Kidney (tissue), 13 donors: ENCODE measurements at regions not wholly inside any gene's neighbourhood (a gene's known extent, or its start where the extent isn't known, plus 50 kb on each side); places are given as distances from the start of the nearest gene placed in this dataset.
A peak's percentile ranks its signal among the peaks of the same experiment; 100 is the strongest.

Source experiments
- DNase-seq, 5 donors: peaks; one replicate each; pipeline ENCODE4 v3.0.0-alpha.2; 2013 to 2020
- FAIRE-seq: peaks from 2 replicates; lab custom pipeline; 2012; peaks lifted over from hg19 to GRCh38; lab: Jason Lieb, UNC
- H3K27ac ChIP-seq, 2 donors: one replicate each; pipeline ENCODE4 v1.7.0; 2013; ENCODE audit warnings: low read depth in 2 of 2, low read length in 2 of 2, inconsistent platforms in 1 of 2
- H3K27me3 ChIP-seq: one replicate; pipeline ENCODE4 v1.7.1; 2013; ENCODE audit warnings: low read length, inconsistent platforms; ENCODE audit not compliant: control insufficient read depth, insufficient read depth
- H3K36me3 ChIP-seq, 3 donors: one replicate each; pipeline versions ENCODE4 v1.7.0 to v1.7.1; 2013; ENCODE audit warnings: low read length in 3 of 3, control low read depth in 1 of 3, inconsistent platforms in 1 of 3; ENCODE audit not compliant: insufficient read depth in 3 of 3, control insufficient read depth in 2 of 3
- H3K4me1 ChIP-seq, 3 donors: one replicate each; pipeline versions ENCODE4 v1.7.0 to v1.7.1; 2013; ENCODE audit warnings: low read length in 3 of 3, inconsistent platforms in 1 of 3, low read depth in 1 of 3; ENCODE audit not compliant: control insufficient read depth in 2 of 3, insufficient read depth in 2 of 3
- H3K4me3 ChIP-seq, 3 donors: one replicate each; pipeline versions ENCODE4 v1.7.0 to v1.8.1; 2013; ENCODE audit warnings: low read length in 3 of 3, control low read depth in 1 of 3, inconsistent platforms in 1 of 3
- H3K9ac ChIP-seq, 3 donors: one replicate each; pipeline versions ENCODE4 v1.7.0 to v1.7.1; 2013; ENCODE audit warnings: low read length in 3 of 3, control low read depth in 1 of 3, inconsistent platforms in 1 of 3
- H3K9me3 ChIP-seq, 3 donors: one replicate each; pipeline versions ENCODE4 v1.7.0 to v1.7.1; 2013; ENCODE audit warnings: low read length in 3 of 3, control low read depth in 1 of 3, inconsistent platforms in 1 of 3; ENCODE audit not compliant: control insufficient read depth in 2 of 3, insufficient read depth in 1 of 3
- intact Hi-C: fragments of 100-400 bp; cut with DNase I; formaldehyde crosslinking; loops from one replicate; pipeline ENCODE4 v1.11.1; 2022
- TF ChIP-seq, protein P1 (sequence below): IDR thresholded peaks from 3 replicates; pipeline ENCODE4 v1.5.1; 2012; ENCODE audit warnings: mild to moderate bottlenecking, moderate library complexity, borderline replicate concordance; ENCODE audit not compliant: insufficient read depth; ENCODE audit errors: extremely low read depth
- donor health status: control.
- donor health status: control.
- donor health status: control.
- donor health status: control.
- donor health status: control.
- donor health status: DM: yes; HTN: yes; CAD: no.
- donor health status: Normal renal cell carcinoma (clear cell type).

DNA sequence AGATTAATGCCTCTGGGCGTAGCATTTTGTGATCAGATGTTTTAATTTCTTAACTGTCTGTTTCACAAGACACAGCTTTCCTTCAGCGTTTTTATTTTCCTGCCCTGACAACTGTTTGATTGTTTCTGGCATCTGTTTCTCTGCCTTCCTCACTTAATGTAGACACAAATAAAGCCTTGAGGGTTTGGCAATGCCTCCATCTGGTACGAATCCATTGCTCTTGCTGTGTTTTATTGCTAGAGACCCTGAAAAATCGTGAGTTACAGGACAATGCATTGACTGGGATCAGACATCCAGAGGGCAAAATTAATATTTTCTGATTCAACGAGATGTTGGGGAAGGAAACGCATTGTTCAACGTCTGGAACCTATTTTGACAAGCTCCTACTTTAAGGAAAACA is 363.5 kb downstream of the MRPL39 start:
- peak in 1 of 5 donors; percentile 2 for DNase-seq
- H3K27me3 ChIP-seq = no peaks in the 10 kb centered on the region
- TF ChIP-seq, protein P1, sequence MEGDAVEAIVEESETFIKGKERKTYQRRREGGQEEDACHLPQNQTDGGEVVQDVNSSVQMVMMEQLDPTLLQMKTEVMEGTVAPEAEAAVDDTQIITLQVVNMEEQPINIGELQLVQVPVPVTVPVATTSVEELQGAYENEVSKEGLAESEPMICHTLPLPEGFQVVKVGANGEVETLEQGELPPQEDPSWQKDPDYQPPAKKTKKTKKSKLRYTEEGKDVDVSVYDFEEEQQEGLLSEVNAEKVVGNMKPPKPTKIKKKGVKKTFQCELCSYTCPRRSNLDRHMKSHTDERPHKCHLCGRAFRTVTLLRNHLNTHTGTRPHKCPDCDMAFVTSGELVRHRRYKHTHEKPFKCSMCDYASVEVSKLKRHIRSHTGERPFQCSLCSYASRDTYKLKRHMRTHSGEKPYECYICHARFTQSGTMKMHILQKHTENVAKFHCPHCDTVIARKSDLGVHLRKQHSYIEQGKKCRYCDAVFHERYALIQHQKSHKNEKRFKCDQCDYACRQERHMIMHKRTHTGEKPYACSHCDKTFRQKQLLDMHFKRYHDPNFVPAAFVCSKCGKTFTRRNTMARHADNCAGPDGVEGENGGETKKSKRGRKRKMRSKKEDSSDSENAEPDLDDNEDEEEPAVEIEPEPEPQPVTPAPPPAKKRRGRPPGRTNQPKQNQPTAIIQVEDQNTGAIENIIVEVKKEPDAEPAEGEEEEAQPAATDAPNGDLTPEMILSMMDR = no peak
- no peak overlapping the region for H3K9ac ChIP-seq
- no peaks in the 10 kb centered on the region for H3K9me3 ChIP-seq
- no peaks in the 10 kb centered on the region for H3K4me1 ChIP-seq
- FAIRE-seq = no peak
- H3K36me3 ChIP-seq = no peaks in the 10 kb centered on the region
- H3K4me3 ChIP-seq = no peak overlapping the region
- intact Hi-C loops = no loop called here
- H3K27ac ChIP-seq = no peak overlapping the region

DNA sequence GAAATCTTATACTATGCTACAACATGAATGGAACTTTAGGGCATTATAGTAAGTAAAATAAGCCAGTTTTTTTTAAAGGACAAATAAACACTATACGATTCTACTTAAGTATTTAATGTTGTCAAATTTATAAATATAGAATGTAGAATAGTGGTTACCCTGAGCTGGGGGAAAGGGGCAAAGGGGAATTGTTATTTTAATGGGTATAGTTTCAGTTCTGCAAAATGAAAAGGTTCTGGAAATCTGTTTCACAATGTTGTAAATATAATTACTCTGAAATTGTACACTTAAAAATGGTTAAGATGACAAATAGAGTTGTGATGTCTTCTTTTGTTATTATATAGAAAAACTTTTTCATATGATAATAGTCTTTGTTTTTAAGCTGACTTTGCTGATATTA is 366.3 kb downstream of the MRPL39 start:
- Histone ChIP-seq H3K4me3 (no peak overlapping the region), H3K27me3 (no peaks in the 10 kb centered on the region), H3K36me3 (no peaks in the 10 kb centered on the region), H3K4me1 (no peaks in the 10 kb centered on the region), H3K9ac (no peak overlapping the region), H3K27ac (no peak overlapping the region), H3K9me3 (no peaks in the 10 kb centered on the region)
- FAIRE-seq = no peak
- TF ChIP-seq, protein P1 = no peak
- no peak for DNase-seq
- intact Hi-C loops = no loop called here

DNA sequence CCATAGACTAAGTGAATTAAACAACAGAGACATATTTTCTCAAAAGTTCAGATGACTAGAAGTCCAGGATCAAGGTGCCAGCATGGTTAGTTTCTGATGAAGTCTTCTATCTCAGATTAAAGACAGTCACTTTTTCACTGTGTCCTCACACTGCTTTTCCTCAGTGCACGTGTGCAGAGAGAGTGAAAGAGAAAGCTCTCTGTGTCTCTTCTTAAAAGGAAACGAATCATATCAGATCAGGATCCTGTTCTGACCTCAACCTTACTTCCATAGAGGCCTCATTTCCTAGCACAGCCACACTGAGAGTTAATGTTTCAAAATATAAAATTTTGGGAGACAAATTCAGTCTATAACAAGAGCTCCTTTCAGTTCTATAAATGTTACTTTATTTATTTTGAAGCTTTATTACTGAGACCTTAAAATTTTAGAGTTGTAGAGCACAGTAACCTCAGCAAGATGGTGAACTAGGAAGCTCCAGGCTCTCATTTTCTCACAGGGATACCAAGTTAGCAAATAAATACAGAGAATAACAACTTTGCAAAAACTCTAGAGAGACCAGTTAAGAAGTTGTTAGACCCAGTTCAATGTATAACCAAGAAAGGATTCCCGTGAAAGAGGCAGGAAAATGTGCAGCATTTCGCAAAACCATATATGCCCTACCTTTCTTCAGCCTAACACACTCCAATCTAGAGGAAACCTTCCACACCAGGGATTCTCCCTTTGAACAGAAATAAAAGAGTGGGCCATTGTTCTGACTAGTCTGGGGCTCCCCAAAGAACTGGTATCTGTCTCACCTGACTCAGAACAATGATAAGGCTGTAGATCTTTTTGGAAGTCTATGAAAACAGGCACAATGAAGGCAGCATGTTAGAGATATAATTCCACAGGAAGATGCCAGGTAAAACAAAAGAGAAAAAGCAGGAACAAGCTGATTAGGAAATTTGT is 372.2 kb downstream of the MRPL39 start:
- Histone ChIP-seq H3K9me3 (no peaks in the 10 kb centered on the region), H3K36me3 (no peaks in the 10 kb centered on the region)
- no peak for FAIRE-seq

More for the DNA sequence above, 372.2 kb downstream of the MRPL39 start:
- TF ChIP-seq, protein P1 = no peak
- no peaks in the 10 kb centered on the region for H3K4me1 ChIP-seq
- intact Hi-C loops = no loop called here
- no peaks in the 10 kb centered on the region for H3K27me3 ChIP-seq
- H3K9ac ChIP-seq = no peak overlapping the region
- no peak overlapping the region for H3K4me3 ChIP-seq
- H3K27ac ChIP-seq = no peak overlapping the region
- DNase-seq = no peak
